IPS DF 19.7 (cell line): ENCODE measurements at regions not wholly inside any gene's neighbourhood (a gene's known extent, or its start where the extent isn't known, plus 50 kb on each side); places are given as distances from the start of the nearest gene placed in this dataset.

ENCODE experiments used
- DNase-seq: peaks from one replicate; pipeline ENCODE4 v3.0.0-alpha.2; 2013; ENCODE audit warnings: low read depth, low spot score

GRCh38 chr5:141778206-141778605 lies 96.2 kb upstream of the ARAP3 start:
- no peak for DNase-seq

- DNase-seq: no peak
Measured at GRCh38 chr5:141777711-141778110, 95.7 kb upstream of the ARAP3 start.

- DNase-seq: no peak
Measured at GRCh38 chr5:141777130-141777529, 95.1 kb upstream of the ARAP3 start.

GRCh38 chr5:141773779-141774562 lies 91.9 kb upstream of the ARAP3 start:
- no peak for DNase-seq

GRCh38 chr5:141772281-141772680 lies 90.3 kb upstream of the ARAP3 start:
- no peak for DNase-seq

- no peak for DNase-seq
Measured at GRCh38 chr5:141771562-141771961, 89.5 kb upstream of the ARAP3 start.

GRCh38 chr5:141771031-141771430 lies 89.0 kb upstream of the ARAP3 start:
- DNase-seq: no peak

- DNase-seq: no peak
Measured at GRCh38 chr5:141769671-141770070, 87.6 kb upstream of the ARAP3 start.

GRCh38 chr5:141767671-141768070 lies 85.6 kb upstream of the ARAP3 start:
- DNase-seq: no peak

GRCh38 chr5:141765896-141766551 lies 84.0 kb upstream of the ARAP3 start:
- no peak for DNase-seq

- no peak for DNase-seq
Measured at GRCh38 chr5:141763541-141763940, 81.5 kb upstream of the ARAP3 start.

- no peak for DNase-seq
Measured at GRCh38 chr5:141762790-141763368, 80.8 kb upstream of the ARAP3 start.

- DNase-seq: no peak
Measured at GRCh38 chr5:141762316-141762715, 80.3 kb upstream of the ARAP3 start.

- no peak for DNase-seq
Measured at GRCh38 chr5:141760753-141761152, 78.7 kb upstream of the ARAP3 start.

GRCh38 chr5:141760193-141760592 lies 78.2 kb upstream of the ARAP3 start:
- no peak for DNase-seq

- DNase-seq: no peak
Measured at GRCh38 chr5:141758310-141758998, 76.4 kb upstream of the ARAP3 start.

GRCh38 chr5:141757402-141757801 lies 75.4 kb upstream of the ARAP3 start:
- DNase-seq: peak; percentile 45

- no peak for DNase-seq
Measured at GRCh38 chr5:141756196-141756595, 74.2 kb upstream of the ARAP3 start.

GRCh38 chr5:141753971-141754713 lies 72.1 kb upstream of the ARAP3 start:
- DNase-seq: no peak

- no peak for DNase-seq
Measured at GRCh38 chr5:141753143-141753970, 71.3 kb upstream of the ARAP3 start.
